GM12873 (cell line): ENCODE measurements at regions not wholly inside any gene's neighbourhood (a gene's known extent, or its start where the extent isn't known, plus 50 kb on each side); places are given as distances from the start of the nearest gene placed in this dataset.

Experiments
- TF ChIP-seq, protein P1 (sequence below): IDR thresholded peaks from 2 replicates; pipeline ENCODE4 v1.5.1; 2012; ENCODE audit warnings: low read depth, mild to moderate bottlenecking, moderate library complexity, low read length, control low read depth; ENCODE audit not compliant: insufficient read depth; ENCODE audit errors: missing control alignments

DNA sequence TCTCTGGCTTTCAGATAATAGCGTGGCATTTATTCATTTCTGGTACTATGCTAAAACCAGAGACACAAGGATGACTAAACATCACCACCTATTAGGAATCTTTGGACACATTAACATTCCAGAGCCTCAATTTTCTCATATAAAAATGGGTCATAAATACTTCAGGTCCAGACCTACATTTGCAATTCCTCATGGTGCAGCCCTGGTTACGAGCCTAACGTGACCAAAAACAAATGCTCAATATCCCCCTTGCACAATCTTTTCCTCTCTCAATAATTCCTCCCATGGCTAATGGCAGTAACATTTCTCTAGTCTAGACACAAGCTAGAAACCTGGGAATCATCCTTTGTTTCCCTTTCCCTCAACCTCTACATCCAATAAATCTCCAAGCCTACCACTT, 112.8 kb upstream of the NABP1 start:
- TF ChIP-seq, protein P1, sequence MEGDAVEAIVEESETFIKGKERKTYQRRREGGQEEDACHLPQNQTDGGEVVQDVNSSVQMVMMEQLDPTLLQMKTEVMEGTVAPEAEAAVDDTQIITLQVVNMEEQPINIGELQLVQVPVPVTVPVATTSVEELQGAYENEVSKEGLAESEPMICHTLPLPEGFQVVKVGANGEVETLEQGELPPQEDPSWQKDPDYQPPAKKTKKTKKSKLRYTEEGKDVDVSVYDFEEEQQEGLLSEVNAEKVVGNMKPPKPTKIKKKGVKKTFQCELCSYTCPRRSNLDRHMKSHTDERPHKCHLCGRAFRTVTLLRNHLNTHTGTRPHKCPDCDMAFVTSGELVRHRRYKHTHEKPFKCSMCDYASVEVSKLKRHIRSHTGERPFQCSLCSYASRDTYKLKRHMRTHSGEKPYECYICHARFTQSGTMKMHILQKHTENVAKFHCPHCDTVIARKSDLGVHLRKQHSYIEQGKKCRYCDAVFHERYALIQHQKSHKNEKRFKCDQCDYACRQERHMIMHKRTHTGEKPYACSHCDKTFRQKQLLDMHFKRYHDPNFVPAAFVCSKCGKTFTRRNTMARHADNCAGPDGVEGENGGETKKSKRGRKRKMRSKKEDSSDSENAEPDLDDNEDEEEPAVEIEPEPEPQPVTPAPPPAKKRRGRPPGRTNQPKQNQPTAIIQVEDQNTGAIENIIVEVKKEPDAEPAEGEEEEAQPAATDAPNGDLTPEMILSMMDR, result no peak

DNA sequence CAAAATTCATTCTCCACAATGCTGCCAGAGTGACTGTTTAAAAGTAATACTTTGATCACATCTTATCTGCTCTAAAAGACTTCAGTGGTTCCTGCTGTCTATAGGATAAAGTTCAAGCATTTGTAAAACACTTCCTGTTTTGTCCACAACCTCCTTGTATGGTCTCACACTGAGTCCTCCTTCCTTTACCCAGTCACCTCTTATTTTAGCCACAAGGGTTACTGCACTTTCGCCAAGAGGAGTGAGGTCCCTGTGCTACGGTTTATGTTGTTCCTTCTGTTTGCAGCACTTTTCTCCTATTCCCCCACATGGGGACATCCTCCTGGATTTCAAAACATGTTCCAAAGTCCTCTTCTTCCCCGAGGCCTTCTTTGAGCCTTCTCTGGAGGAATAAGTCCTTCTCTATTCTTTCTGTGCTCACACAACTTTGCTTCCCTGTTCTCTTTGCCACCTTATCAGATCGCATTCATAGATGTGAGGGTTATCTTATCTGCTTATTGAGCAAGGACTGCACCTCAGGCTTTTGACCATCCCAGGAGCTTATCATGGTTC, 112.2 kb upstream of the NABP1 start:
- TF ChIP-seq, protein P1, result no peak

DNA sequence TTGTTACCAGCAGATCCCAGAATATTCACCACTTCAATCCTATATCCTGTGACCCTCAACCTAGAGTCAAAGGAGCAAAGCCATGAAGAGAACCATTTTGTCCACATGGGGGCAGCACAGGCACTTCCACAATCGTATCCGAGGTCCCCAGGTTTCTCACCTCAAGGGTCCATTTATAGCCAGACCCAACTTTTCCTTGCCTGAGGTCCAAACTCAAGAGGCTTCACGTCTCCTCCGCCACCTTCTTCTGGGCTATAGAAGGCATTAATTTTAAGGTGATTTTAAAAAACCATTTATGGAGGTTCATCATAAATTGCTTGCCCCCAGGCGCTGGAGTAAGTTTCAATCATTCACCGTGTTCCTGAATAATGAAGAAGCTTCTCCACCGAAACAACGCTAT, 111.6 kb upstream of the NABP1 start:
- TF ChIP-seq, protein P1, result peak; percentile 83

DNA sequence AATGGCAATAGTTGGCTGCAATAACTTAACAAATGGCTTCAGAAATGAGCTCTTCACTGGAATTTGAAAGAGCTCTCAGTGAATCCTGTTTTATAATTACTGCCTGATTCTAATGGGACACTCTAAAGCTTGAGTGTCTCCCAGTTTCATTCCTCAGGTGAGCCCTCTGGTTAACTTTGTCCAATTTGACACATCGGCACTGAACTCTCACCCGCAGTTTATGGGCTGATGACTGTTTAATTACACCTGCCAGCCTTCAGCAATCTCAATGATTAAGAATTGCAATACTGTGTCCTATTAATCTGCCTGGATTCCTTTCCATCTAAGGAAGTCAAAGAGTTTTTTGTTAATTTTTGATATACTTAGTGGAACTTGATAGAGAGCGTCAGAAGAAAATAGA, 110.7 kb upstream of the NABP1 start:
- TF ChIP-seq, protein P1, result no peak

DNA sequence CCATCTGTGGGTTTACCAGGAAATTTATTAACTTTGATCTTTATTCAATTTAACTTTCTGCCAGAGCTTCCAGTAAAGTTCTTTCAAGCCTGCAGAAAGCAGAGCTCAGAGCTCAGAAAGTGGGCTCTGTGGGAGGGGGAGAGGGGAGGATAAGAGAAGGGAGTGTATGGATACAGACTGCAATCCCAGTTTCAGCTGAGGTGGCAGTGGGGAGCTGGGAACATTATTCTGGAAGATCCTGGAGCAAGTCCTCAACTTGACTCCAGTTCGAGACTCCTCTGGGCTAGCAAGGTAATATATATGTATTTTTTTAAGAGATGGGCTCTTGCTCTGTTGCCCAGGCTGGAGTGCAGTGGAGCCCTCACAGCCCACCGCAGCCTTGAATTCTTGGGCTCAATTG, 108.9 kb upstream of the NABP1 start:
- TF ChIP-seq, protein P1, result no peak

DNA sequence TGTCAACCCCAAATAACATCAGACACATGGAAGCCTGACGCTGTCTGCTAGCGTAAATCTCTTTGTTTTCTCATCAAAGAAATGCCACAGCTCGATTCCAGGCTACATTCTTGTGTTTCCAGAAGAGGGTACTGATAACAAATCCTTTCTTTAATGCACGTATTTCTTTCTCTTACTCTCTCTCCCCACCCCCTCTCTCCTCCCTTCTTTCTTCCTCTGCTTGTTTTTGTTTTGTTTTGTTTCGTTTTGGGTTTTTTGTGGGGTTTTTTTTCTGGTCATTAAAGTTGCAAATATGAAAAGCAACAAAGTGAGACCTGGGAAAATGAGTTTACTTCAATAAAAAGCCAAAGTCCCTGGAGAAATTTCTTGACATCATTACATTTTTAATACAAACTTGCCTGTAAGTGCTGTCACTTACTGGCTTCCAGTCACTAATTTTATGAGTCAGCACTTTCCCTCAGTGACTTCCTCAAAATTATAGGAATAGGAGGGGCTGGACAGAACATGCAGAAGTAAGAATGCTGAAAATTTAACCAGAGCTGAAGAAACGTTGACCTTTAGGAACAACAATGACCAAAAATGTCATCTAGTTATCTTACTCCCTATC, 106.7 kb upstream of the NABP1 start:
- TF ChIP-seq, protein P1, result peak; percentile 49

DNA sequence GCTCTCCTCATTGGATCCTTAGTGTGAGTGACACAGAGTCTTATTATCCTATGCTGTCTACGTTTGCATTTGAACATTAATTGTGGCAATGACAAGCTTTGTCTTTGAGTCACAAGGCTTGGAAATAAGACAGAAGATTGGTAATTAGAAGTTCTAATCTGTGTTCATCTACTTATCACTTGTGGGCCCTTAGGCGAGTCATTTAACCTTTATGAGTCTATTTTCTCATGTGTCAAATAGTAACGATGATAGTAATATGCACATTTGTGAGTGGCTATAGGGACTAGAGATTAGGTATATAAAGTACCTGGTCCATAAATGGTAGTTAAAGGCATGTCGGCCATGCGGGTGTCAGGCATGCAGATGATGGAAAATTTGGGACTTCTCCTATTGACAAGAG, 105.6 kb upstream of the NABP1 start:
- TF ChIP-seq, protein P1, result no peak
